ENCODE measurements at regions not wholly inside any gene's neighbourhood (a gene's known extent, or its start where the extent isn't known, plus 50 kb on each side); places are given as distances from the start of the nearest gene placed in this dataset.

DNA sequence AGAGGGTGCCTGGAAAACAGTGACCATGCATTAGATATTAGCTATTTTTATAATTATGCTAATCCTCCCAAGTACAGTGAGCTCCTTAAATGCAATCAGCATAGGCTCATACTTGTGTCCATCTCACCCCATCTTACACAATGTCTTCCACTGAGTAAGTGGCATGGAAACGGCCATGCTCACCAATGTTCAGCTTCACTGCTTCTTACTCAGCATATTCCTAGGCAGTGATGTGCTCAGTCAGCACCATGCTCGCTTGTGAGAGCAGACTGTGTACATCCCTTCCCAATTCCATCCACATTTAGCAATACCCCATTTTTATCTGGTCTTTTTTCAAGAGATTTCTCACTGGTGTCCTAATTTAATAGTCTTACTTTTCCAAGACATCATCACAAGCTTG is 454.8 kb upstream of the SOX9 start:
- Mint-ChIP-seq H3K4me3 (ENCODE audit: unreplicated experiment) (no peak overlapping the region), H3K27ac (ENCODE audit: unreplicated experiment) (no peak overlapping the region), H3K27me3 (ENCODE audit: unreplicated experiment) (no peaks in the 10 kb centered on the region)

DNA sequence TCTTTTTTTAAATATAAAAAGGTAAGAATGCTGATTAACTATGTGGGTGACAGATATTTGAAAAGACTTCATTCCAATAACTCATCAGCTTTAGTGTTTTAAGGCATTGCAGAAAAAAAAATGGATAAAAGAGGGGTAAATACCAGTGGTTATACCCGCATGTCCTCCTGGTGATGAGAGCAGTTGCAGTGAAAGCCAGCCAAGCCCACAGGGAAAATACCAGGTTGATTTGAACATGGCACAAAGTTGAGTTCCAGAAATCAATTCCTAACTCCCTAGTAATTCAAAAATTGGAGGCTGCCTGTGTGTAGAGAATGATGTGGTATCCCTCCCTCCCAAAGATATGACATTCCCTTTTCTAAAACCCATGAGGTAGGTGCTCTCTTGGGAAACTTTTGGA is 453.2 kb upstream of the SOX9 start:
- no peak overlapping the region for H3K27ac Mint-ChIP-seq (ENCODE audit: unreplicated experiment)
- no peaks in the 10 kb centered on the region for H3K27me3 Mint-ChIP-seq (ENCODE audit: unreplicated experiment)
- H3K4me1 Mint-ChIP-seq (ENCODE audit: low read depth, unreplicated experiment): no peaks in the 10 kb centered on the region
- H3K4me3 Mint-ChIP-seq (ENCODE audit: unreplicated experiment): no peak overlapping the region
- DNase-seq: no peak
- TF ChIP-seq CTCF (IDR thresholded peaks at IDR 0.05; ENCODE audit: partially characterized antibody, unreplicated experiment): no peak
- H3K9me3 Mint-ChIP-seq (ENCODE audit: unreplicated experiment): no peaks in the 10 kb centered on the region
- H3K36me3 Mint-ChIP-seq (ENCODE audit: unreplicated experiment): peaks cover 8% of the 10 kb centered on the region

More for the DNA sequence above, 454.8 kb upstream of the SOX9 start:
- Mint-ChIP-seq H3K9me3 (ENCODE audit: unreplicated experiment) (no peaks in the 10 kb centered on the region), H3K4me1 (ENCODE audit: low read depth, unreplicated experiment) (no peaks in the 10 kb centered on the region), H3K36me3 (ENCODE audit: unreplicated experiment) (peaks cover 3% of the 10 kb centered on the region)
- TF ChIP-seq CTCF (IDR thresholded peaks at IDR 0.05; ENCODE audit: partially characterized antibody, unreplicated experiment): no peak
- no peak for DNase-seq

GRCh38 chr17:71668807-71669206 is 452.0 kb upstream of the SOX9 start:
- Mint-ChIP-seq H3K36me3 (ENCODE audit: unreplicated experiment) (peaks cover 8% of the 10 kb centered on the region), H3K27me3 (ENCODE audit: unreplicated experiment) (no peaks in the 10 kb centered on the region), H3K4me1 (ENCODE audit: low read depth, unreplicated experiment) (no peaks in the 10 kb centered on the region), H3K9me3 (ENCODE audit: unreplicated experiment) (no peaks in the 10 kb centered on the region), H3K27ac (ENCODE audit: unreplicated experiment) (no peak overlapping the region), H3K4me3 (ENCODE audit: unreplicated experiment) (no peak overlapping the region)
- no peak for TF ChIP-seq CTCF (IDR thresholded peaks at IDR 0.05; ENCODE audit: partially characterized antibody, unreplicated experiment)
- no peak for DNase-seq

DNA sequence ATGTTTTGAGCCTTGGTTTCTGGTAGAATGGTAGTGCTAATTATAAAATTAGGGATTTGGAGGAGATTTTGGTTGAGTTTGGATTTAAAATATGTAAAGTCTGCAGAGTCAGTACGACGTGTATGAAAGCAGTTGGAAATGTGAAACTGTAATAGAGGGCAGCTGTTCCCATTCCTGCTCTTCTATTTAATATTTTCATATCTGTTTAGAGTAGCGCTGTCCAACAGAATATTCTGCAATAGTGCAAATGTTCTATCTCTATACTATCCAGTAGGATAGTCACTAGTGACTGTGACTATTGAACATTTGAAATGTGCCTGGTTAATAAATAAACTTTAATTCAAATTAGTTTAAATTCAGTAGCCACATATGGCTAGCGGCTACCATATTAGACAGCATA is 443.4 kb upstream of the SOX9 start:
- DNase-seq: no peak
- no peaks in the 10 kb centered on the region for H3K9me3 Mint-ChIP-seq (ENCODE audit: unreplicated experiment)
- no peak for TF ChIP-seq CTCF (IDR thresholded peaks at IDR 0.05; ENCODE audit: partially characterized antibody, unreplicated experiment)
- no peaks in the 10 kb centered on the region for H3K36me3 Mint-ChIP-seq (ENCODE audit: unreplicated experiment)
- H3K27ac Mint-ChIP-seq (ENCODE audit: unreplicated experiment): no peak overlapping the region
- peaks cover 3% of the 10 kb centered on the region for H3K27me3 Mint-ChIP-seq (ENCODE audit: unreplicated experiment)
- H3K4me1 Mint-ChIP-seq (ENCODE audit: low read depth, unreplicated experiment): no peaks in the 10 kb centered on the region
- no peak overlapping the region for H3K4me3 Mint-ChIP-seq (ENCODE audit: unreplicated experiment)

GRCh38 chr17:71679832-71680231 is 441.0 kb upstream of the SOX9 start:
- Mint-ChIP-seq H3K36me3 (ENCODE audit: unreplicated experiment) (no peaks in the 10 kb centered on the region), H3K27ac (ENCODE audit: unreplicated experiment) (no peak overlapping the region), H3K9me3 (ENCODE audit: unreplicated experiment) (no peaks in the 10 kb centered on the region), H3K4me1 (ENCODE audit: low read depth, unreplicated experiment) (no peaks in the 10 kb centered on the region), H3K4me3 (ENCODE audit: unreplicated experiment) (no peak overlapping the region), H3K27me3 (ENCODE audit: unreplicated experiment) (no peaks in the 10 kb centered on the region)
- no peak for TF ChIP-seq CTCF (IDR thresholded peaks at IDR 0.05; ENCODE audit: partially characterized antibody, unreplicated experiment)
- DNase-seq: no peak

Data from glutamatergic neuron (in vitro differentiated cells).